Large intestine (tissue), 3 donors: ENCODE measurements at regions not wholly inside any gene's neighbourhood (a gene's known extent, or its start where the extent isn't known, plus 50 kb on each side); places are given as distances from the start of the nearest gene placed in this dataset.
A peak's percentile ranks its signal among the peaks of the same experiment; 100 is the strongest.

Experiments
- DNase-seq, 2 donors: peaks; one replicate each; pipeline versions ENCODE4 v3.0.0 to v3.0.0-alpha.2; 2013
- H3K27ac ChIP-seq: one replicate; pipeline ENCODE4 v1.5.1; 2013; ENCODE audit warnings: low read length
- H3K27me3 ChIP-seq: 2 replicates; pipeline ENCODE4 v1.6.1; 2013; ENCODE audit warnings: low read length; ENCODE audit not compliant: control insufficient read depth, insufficient read depth
- H3K36me3 ChIP-seq: 2 replicates; pipeline ENCODE4 v1.6.1; 2013; ENCODE audit warnings: low read length; ENCODE audit not compliant: control insufficient read depth, insufficient read depth
- H3K4me1 ChIP-seq: one replicate; pipeline ENCODE4 v1.6.1; 2013; ENCODE audit warnings: low read length; ENCODE audit not compliant: control insufficient read depth, insufficient read depth
- H3K4me3 ChIP-seq: one replicate; pipeline ENCODE4 v1.5.1; 2013; ENCODE audit warnings: low read length
- H3K9me3 ChIP-seq: one replicate; pipeline ENCODE4 v1.6.1; 2013; ENCODE audit warnings: mild to moderate bottlenecking, low read depth, low read length, moderate library complexity; ENCODE audit not compliant: control insufficient read depth
- WGBS: methylation state at CpG from one replicate; pipeline ENCODE4 v1.1.5; 2013; ENCODE audit warnings: low lambda C conversion rate; ENCODE audit not compliant: insufficient coverage; 5-methylcytosine and 5-hydroxymethylcytosine counted together

DNA sequence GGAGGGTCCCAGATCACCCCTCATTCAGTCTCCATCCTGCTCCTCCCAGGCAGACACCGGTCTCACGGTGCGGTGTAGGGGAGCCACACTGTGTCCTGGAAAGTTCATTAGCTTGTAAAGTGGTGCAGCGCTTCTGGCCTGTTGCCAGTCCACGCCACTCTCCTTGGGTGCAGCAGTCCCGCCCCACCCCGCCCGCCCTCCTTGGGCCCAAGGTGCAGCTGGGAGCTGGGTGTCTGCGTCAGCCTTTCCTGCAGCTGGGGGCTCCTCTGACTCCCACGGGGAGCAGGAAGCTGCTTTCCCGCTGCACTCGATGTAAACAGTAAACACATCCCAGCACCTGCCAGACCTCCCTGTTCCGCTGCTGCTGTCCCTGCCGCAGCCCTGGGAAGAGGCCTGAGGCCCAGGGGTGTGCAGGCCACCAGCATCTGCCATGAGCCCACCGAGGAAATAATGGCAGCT lies 53.8 kb upstream of the ASB18 start:
- Histone ChIP-seq H3K27me3 (no peaks in the 10 kb centered on the region), H3K4me3 (no peak overlapping the region), H3K36me3 (no peaks in the 10 kb centered on the region), H3K9me3 (no peaks in the 10 kb centered on the region), H3K4me1 (peaks cover 3% of the 10 kb centered on the region), H3K27ac (no peak overlapping the region)
- WGBS: no CpG with 5 or more reads among the region's 15 CpGs
- peak; percentile 69 to 83 for DNase-seq

DNA sequence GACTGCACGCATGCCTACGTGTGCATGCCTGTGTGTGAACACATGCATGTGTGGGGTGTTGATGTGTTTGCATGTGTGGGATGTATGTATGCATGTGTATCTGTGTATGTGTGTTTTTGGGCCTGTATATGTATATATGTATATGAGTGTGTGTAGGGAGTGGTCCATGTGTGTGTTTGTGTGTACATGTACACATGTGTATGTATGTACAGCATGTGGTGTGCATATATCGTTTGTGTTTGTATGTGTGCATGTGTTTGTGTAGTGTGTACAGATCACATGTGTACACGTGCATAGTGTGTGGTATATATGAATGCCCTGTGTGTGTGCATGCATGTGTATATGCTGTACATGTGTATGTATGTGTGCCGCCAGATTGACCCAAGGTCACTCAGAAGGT lies 54.2 kb upstream of the ASB18 start:
- peaks cover 3% of the 10 kb centered on the region for H3K4me1 ChIP-seq
- no peak overlapping the region for H3K4me3 ChIP-seq
- no peaks in the 10 kb centered on the region for H3K27me3 ChIP-seq
- no peak overlapping the region for H3K27ac ChIP-seq
- H3K36me3 ChIP-seq: peaks cover 3% of the 10 kb centered on the region
- H3K9me3 ChIP-seq: no peaks in the 10 kb centered on the region
- no peak for DNase-seq
- WGBS: no CpG with 5 or more reads among the region's 5 CpGs

DNA sequence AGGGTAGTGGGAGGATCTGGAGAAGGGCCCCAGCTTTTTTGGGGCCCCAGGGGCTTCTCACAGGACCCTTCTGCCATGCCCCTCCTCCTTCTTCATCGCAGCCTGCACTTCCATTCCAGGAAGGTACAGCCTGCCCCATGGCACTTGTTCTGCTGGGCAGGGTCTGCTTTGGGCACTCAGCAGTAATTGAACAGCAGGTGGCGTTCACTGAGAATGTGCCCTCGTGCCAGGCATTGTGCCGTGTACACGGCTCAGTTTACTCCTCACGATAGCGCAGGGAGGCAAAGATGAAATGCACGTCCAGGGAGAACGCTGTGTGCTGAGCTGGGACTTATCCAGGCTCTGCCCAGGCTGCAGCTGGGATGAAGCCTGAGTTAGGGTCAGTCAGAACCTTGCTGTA lies 54.8 kb upstream of the ASB18 start:
- H3K9me3 ChIP-seq: no peaks in the 10 kb centered on the region
- no peak for DNase-seq
- peaks cover 3% of the 10 kb centered on the region for H3K4me1 ChIP-seq
- no peak overlapping the region for H3K4me3 ChIP-seq
- peaks cover 3% of the 10 kb centered on the region for H3K36me3 ChIP-seq
- WGBS: no CpG with 5 or more reads among the region's 9 CpGs
- H3K27ac ChIP-seq: no peak overlapping the region
- H3K27me3 ChIP-seq: no peaks in the 10 kb centered on the region

DNA sequence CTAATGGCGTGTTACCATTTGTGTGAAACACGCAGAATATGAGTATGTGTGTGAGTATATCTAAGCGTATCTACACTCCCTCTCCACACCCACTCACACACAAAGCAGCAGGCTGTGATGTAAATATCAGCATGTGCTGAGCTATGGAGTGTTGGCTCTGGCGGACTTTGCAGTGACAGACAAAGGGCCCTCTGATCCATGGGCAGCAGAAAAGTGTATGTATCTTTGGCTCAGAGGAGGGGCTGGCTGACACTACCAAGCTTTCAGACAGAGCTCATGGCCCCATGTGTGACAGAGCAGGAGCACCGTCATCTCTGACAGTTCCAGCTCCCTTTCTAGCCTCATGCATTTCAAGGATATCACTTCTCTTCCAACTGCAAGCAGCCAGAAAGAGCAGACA lies 57.2 kb upstream of the ASB18 start:
- H3K27me3 ChIP-seq: no peaks in the 10 kb centered on the region
- H3K36me3 ChIP-seq: peaks cover 3% of the 10 kb centered on the region
- H3K9me3 ChIP-seq: no peaks in the 10 kb centered on the region
- H3K4me1 ChIP-seq: peaks cover 3% of the 10 kb centered on the region
- no peak overlapping the region for H3K27ac ChIP-seq
- no CpG with 5 or more reads among the region's 5 CpGs for WGBS
- no peak for DNase-seq
- no peak overlapping the region for H3K4me3 ChIP-seq

DNA sequence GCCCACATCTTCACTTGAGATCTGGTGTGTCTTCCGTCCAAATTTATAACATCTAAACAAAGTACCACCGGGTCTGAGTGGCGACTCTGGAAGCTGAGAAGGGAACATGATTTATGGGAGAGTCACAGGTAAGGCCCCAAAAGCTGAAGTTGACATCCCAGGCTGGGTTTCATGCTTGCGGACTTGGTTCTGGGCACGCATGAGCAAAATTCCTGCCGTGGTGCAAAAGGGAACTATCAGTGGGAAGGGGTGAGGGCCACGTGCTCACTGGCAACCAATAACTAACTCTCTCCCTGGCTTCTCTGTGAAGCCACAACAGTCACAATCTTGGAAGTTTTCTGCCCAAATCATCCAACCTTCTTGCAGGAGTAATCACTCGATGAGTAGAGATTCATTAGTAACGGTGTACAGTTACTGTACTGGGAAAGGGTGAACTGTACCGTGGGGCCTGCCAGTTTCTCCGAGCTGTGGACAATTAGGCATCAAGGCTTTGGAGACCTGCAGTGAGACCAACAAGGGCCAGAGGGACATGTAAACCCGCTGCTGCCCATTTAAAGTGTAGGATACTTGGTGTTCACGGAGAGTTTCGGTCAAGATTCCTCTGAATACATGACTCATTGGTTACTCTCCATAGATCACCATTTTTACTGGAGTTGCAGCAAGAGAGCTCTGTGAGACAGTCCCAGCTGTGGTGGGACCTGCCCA lies 69.4 kb upstream of the ASB18 start:
- H3K27ac ChIP-seq: no peak overlapping the region

DNA sequence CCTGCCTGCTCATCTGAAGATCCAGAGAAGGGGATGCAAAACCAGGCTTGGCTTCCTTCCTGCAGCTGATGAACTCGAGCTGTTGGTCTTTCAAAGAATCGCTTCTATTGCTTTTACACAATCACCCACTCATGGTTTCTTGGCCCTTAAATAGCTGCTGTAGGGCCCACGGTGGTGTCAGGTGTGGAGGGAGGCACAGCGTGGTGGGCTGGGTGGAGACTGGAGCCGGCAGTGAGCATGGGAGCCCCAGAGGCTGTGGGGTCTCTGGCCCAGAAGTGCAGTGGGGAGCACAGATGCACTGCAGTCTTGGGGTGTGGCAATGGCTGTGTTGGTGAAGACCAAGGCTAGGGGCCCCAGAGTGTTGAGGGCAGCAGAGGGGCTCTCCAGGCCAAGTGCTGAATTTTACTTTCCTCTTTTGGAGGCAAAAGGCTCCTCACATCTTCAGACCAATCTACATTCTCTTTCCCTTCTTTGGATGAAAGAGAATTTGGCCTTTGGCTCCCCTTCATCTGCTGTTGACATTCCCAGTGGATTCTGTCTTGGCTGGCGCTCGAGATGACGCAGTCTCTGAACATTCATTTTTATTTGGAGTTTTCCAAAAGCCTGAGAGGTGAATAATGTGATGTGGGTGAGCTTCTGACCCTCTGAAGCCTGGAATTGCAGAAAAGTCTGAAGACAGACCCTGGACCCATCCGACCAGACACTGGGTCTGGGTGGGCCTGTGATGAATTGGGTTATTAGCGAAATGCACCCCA lies 70.1 kb upstream of the ASB18 start:
- DNase-seq: no peak
- H3K9me3 ChIP-seq: no peaks in the 10 kb centered on the region
- no peak overlapping the region for H3K4me3 ChIP-seq
- H3K36me3 ChIP-seq: no peaks in the 10 kb centered on the region
- no peak overlapping the region for H3K27ac ChIP-seq
- peaks cover 20% of the 10 kb centered on the region for H3K4me1 ChIP-seq
- no CpG with 5 or more reads among the region's 10 CpGs for WGBS
- H3K27me3 ChIP-seq: no peaks in the 10 kb centered on the region

More for the DNA sequence above, 69.4 kb upstream of the ASB18 start:
- DNase-seq: no peak
- no peaks in the 10 kb centered on the region for H3K36me3 ChIP-seq
- WGBS: 100% methylated on average over 1 of the region's 14 CpGs
- no peaks in the 10 kb centered on the region for H3K27me3 ChIP-seq
- H3K4me1 ChIP-seq: peaks cover 14% of the 10 kb centered on the region
- H3K4me3 ChIP-seq: no peak overlapping the region
- H3K9me3 ChIP-seq: no peaks in the 10 kb centered on the region

DNA sequence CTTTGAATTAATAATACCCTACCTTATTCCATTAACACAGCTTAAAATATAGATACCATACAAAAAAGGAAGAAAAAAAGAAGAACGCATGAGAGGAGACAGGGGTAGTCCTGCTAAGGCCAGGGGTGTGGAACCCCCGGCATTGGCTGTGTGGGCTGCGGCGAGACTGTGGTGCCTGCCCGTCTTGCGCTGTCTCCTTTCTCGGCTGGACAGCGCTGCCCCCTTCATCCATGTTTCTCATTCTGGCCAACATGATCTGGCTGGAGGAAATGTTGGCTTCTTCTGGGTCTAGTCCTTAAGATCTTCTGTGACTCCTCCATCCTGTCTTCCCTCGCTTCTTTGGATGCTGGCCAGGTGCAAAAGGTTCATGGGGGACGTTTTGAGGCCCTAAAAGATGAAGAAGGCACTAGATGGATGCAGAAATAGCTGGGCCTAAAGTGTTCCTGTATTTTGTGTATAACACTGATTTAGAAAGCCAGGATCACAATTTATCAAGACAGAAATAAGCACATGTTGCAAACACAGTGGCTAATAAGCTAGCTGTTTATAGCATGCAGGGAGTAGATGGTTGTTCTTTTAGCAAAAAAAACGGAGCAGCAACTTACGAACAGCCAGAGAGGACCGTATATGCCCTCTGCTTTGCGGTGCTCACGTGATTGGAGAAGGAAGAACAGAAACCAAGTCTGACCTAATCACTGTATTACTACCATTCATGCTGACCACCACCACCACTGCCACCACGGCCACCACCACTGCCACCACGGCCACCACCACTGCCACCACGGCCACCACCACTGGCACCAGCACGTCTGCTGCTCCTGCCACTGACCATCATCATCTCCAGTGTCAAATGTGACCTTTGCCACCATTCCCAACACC lies 71.7 kb upstream of the ASB18 start:
- Histone ChIP-seq H3K36me3 (no peaks in the 10 kb centered on the region), H3K4me1 (peaks cover 20% of the 10 kb centered on the region), H3K4me3 (no peak overlapping the region), H3K9me3 (no peaks in the 10 kb centered on the region), H3K27ac (no peak overlapping the region), H3K27me3 (no peaks in the 10 kb centered on the region)
- no peak for DNase-seq
- WGBS: 60% methylated on average over 1 of the region's 19 CpGs

DNA sequence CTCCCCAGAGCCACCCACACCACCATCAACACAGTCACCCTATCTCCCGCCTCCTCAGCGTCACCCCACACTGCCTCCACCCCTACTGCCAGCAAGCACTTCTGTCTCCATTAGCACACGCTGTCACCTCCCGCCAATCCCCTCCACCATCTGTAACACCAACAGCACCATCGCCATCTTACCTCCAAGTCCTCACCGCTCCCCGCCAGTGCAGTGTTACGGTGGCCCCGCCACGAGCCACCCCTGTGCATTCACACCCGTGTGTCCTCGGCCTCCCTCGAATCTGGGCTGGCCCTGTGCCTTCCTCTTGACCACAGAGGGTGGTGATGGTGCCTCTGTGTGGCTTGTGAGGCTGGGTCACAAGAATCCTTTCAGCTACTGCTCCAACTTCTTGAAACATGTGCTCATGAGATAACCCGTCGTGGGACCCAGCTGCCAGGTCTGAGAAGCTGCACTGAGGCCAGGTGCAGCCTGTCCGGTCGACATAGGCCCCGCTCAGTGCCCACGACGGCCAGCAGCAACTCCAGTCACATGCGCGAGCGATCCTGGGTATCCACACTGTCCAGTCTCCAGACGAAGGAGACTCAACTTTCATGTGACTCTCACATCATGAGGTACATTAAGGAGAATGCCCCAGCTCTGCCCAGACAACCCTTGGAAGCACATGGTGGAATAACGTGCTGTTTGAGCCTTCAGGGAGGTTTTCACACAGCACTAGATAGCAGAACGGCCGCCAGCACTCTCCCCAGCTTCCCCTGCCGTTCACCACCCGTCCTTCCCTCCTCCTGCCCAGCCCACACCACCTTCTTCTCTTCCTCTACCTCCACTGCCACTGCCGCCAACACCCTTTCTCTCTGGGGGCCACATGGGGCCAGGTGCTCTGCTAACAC lies 72.6 kb upstream of the ASB18 start:
- peak in 1 of 2 donors; percentile 24 for DNase-seq
- peak overlapping the region; percentile 87 for H3K27ac ChIP-seq
- H3K4me1 ChIP-seq: peaks cover 20% of the 10 kb centered on the region
- 81% methylated on average over 4 of the region's 30 CpGs for WGBS
- no peaks in the 10 kb centered on the region for H3K27me3 ChIP-seq
- no peaks in the 10 kb centered on the region for H3K9me3 ChIP-seq
- H3K36me3 ChIP-seq: peaks cover 2% of the 10 kb centered on the region
- H3K4me3 ChIP-seq: peak overlapping the region; percentile 29

DNA sequence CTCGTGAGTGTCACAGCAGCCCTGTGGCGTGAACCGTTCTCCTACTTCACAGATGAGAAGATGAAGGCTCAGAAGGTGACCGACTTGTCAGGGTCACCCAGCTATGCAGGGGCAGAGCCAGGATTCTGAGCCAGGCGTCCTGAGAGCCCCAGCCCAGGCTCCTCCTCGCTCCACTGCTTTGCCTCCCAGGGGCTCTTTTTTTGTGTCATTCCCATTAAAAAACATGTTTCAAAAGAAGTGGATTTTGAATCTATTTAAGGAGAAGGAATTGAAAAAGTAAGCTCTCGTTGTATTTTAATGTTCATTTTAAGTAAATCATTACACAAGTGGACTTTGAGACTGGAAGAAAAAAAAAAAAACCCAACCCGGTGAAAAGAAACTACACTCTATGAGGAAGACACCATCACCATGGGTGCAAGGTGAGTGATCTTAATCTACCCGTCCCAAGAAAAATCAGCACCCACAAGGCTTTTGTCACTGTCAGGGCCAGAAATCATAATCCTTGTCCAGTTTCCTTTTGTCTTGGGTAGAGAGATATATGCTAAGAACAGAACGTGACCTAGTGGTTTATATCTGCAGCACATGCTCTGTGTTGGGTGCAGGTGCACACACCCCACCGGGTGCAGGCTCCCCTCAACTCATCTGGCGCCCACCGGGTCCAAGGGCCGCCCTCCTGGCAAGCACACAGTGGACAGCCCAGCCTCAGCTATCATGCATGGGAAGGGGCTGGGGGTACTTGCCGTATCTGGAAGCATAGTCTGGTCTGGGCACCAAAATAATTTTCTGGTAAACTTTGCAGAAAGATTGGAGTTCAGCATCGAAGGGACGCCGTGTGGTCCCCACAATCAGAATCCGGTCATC lies 73.5 kb upstream of the ASB18 start:
- H3K9me3 ChIP-seq: no peaks in the 10 kb centered on the region
- no peaks in the 10 kb centered on the region for H3K27me3 ChIP-seq
- H3K27ac ChIP-seq: peak overlapping the region; percentile 87
- H3K36me3 ChIP-seq: peaks cover 2% of the 10 kb centered on the region
- WGBS: 70% methylated on average over 4 of the region's 19 CpGs
- peaks cover 20% of the 10 kb centered on the region for H3K4me1 ChIP-seq
- peak overlapping the region; percentile 29 for H3K4me3 ChIP-seq
- DNase-seq: peak in 1 of 2 donors; percentile 81
